CD4-positive, alpha-beta T cell (primary cell): ENCODE measurements at regions not wholly inside any gene's neighbourhood (a gene's known extent, or its start where the extent isn't known, plus 50 kb on each side); places are given as distances from the start of the nearest gene placed in this dataset.

Experiments used
- ATAC-seq: fragments of 200-7000 bp; cut with Tn5 transposase; one replicate; pipeline ENCODE4 v1.10.0; 2022; ENCODE audit warnings: mild to moderate bottlenecking; ENCODE audit not compliant: poor library complexity
- CTCF ChIA-PET: fragments of 350-600 bp; sonication (Branson Sonifier 250); formaldehyde crosslinking; loops from one replicate; lab custom pipeline; 2021; ENCODE audit warnings: antibody characterized with exemption, inconsistent platforms; lab: Charles Lee
- POLR2A ChIA-PET: fragments of 350-600 bp; sonication (Branson Sonifier 250); formaldehyde crosslinking; loops from one replicate; lab custom pipeline; 2021; ENCODE audit warnings: antibody characterized with exemption, inconsistent platforms; lab: Charles Lee
- DNase-seq, 14 experiments: peaks; one replicate each; pipeline ENCODE4 v3.0.0-alpha.2; 2013 to 2020; ENCODE audit warnings: mixed read lengths in 2 of 14
- H3K27ac ChIP-seq, 2 donors: one replicate each; pipeline versions ENCODE4 v1.5.1 to v1.7.0; 2013; ENCODE audit warnings: low read length in 2 of 2, low read depth in 1 of 2, mild to moderate bottlenecking in 1 of 2
- H3K27me3 ChIP-seq, 2 experiments: 1 replicate in 1 of 2; 2 replicates in 1 of 2; pipeline versions ENCODE4 v1.6.1 to v1.7.0; 2013; ENCODE audit warnings: low read length in 2 of 2, control low read depth in 1 of 2, mild to moderate bottlenecking in 1 of 2, moderate library complexity in 1 of 2; ENCODE audit not compliant: insufficient read depth in 2 of 2, control insufficient read depth in 1 of 2
- H3K36me3 ChIP-seq: one replicate; pipeline ENCODE4 v1.6.1; 2013; ENCODE audit warnings: low read length, control low read depth; ENCODE audit not compliant: insufficient read depth
- H3K4me1 ChIP-seq: one replicate; pipeline ENCODE4 v1.6.1; 2013; ENCODE audit warnings: low read length, control low read depth; ENCODE audit not compliant: insufficient read depth
- H3K4me3 ChIP-seq: one replicate; pipeline ENCODE4 v1.5.1; 2013; ENCODE audit warnings: mild to moderate bottlenecking, low read length, moderate library complexity
- H3K9me3 ChIP-seq, 2 experiments: 1 replicate in 1 of 2; 2 replicates in 1 of 2; pipeline versions ENCODE4 v1.6.1 to v1.7.0; 2013; ENCODE audit warnings: low read length in 2 of 2, mild to moderate bottlenecking in 2 of 2, control low read depth in 1 of 2, moderate library complexity in 1 of 2; ENCODE audit not compliant: control insufficient read depth in 1 of 2, insufficient read depth in 1 of 2
- H3K27ac Mint-ChIP-seq: one replicate; pipeline ENCODE4 v1.8.0; 2020; ENCODE audit warnings: mixed read lengths
- H3K27me3 Mint-ChIP-seq: one replicate; pipeline ENCODE4 v1.8.0; 2021; ENCODE audit warnings: mixed read lengths
- H3K36me3 Mint-ChIP-seq: one replicate; pipeline ENCODE4 v1.8.0; 2021; ENCODE audit warnings: low read depth, mixed read lengths
- H3K4me1 Mint-ChIP-seq: one replicate; pipeline ENCODE4 v1.8.0; 2021; ENCODE audit warnings: low read depth, mixed read lengths
- H3K4me3 Mint-ChIP-seq: one replicate; pipeline ENCODE4 v1.8.0; 2020; ENCODE audit warnings: mild to moderate bottlenecking, mixed read lengths
- H3K9me3 Mint-ChIP-seq: one replicate; pipeline ENCODE4 v1.8.0; 2020; ENCODE audit warnings: mixed read lengths
- intact Hi-C, 2 experiments: fragments of 100-400 bp; cut with DNase I in 1 of 2; cut with micrococcal nuclease in 1 of 2; formaldehyde crosslinking; loops; one replicate each; pipeline versions ENCODE4 v1.15.1 to v1.9.0; 2023 to 2025; cut with DNase I, micrococcal nuclease
- TF ChIP-seq, protein P1 (sequence below): fragments of 200-600 bp; IDR thresholded peaks from one replicate; pipeline ENCODE4 v1.8.0; 2022; ENCODE audit warnings: antibody characterized with exemption, mild to moderate bottlenecking

GRCh38 chr15:96406291-96406690 is 75.8 kb downstream of the NR2F2 start:
- Histone ChIP-seq H3K27ac (no peak overlapping the region), H3K4me1 (no peaks in the 10 kb centered on the region), H3K9me3 (peaks cover 0 to 24% of the 10 kb centered on the region in 2 experiments), H3K36me3 (no peaks in the 10 kb centered on the region), H3K4me3 (no peak overlapping the region), H3K27me3 (peaks cover 39 to 47% of the 10 kb centered on the region in 2 experiments)
- Mint-ChIP-seq H3K27me3 (peaks cover 68% of the 10 kb centered on the region), H3K4me1 (no peaks in the 10 kb centered on the region), H3K27ac (no peak overlapping the region), H3K4me3 (no peak overlapping the region), H3K36me3 (no peaks in the 10 kb centered on the region), H3K9me3 (no peaks in the 10 kb centered on the region)
- TF ChIP-seq, protein P1, sequence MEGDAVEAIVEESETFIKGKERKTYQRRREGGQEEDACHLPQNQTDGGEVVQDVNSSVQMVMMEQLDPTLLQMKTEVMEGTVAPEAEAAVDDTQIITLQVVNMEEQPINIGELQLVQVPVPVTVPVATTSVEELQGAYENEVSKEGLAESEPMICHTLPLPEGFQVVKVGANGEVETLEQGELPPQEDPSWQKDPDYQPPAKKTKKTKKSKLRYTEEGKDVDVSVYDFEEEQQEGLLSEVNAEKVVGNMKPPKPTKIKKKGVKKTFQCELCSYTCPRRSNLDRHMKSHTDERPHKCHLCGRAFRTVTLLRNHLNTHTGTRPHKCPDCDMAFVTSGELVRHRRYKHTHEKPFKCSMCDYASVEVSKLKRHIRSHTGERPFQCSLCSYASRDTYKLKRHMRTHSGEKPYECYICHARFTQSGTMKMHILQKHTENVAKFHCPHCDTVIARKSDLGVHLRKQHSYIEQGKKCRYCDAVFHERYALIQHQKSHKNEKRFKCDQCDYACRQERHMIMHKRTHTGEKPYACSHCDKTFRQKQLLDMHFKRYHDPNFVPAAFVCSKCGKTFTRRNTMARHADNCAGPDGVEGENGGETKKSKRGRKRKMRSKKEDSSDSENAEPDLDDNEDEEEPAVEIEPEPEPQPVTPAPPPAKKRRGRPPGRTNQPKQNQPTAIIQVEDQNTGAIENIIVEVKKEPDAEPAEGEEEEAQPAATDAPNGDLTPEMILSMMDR = no peak
- ChIA-PET CTCF (no interaction called here), POLR2A (no interaction called here)
- ATAC-seq = no peak
- DNase-seq = no peak
- intact Hi-C loops = no loop called here

DNA sequence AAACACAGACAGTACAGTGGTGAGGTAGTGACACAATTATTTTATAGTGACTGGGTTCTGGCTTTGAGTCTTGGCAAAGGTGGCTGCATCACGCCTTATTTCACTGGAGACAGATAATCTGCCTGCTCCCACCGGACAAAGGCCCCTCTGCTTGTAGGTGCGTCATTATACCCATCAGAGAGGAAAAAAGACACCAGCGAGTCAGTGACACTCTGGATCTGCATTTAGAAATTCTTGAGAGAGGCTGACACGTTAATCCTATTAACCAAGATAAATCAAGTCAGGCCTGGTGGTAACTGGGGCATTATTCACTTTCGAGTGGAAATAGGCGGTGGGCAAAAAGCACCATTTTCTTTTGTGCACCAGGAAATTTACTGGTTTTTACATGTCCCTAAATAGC is 76.2 kb downstream of the NR2F2 start:
- H3K27me3 Mint-ChIP-seq = peaks cover 72% of the 10 kb centered on the region
- DNase-seq (no peak), ATAC-seq (no peak)
- Histone ChIP-seq H3K36me3 (no peaks in the 10 kb centered on the region), H3K9me3 (peaks cover 0 to 24% of the 10 kb centered on the region in 2 experiments), H3K4me1 (no peaks in the 10 kb centered on the region), H3K27me3 (peaks cover 39 to 50% of the 10 kb centered on the region in 2 experiments), H3K4me3 (no peak overlapping the region), H3K27ac (no peak overlapping the region)
- H3K4me3 Mint-ChIP-seq = no peak overlapping the region
- H3K9me3 Mint-ChIP-seq = no peaks in the 10 kb centered on the region
- CTCF ChIA-PET = no interaction called here
- POLR2A ChIA-PET = no interaction called here
- no peak overlapping the region for H3K27ac Mint-ChIP-seq
- intact Hi-C loops = no loop called here
- TF ChIP-seq, protein P1 = no peak
- H3K4me1 Mint-ChIP-seq = no peaks in the 10 kb centered on the region
- H3K36me3 Mint-ChIP-seq = no peaks in the 10 kb centered on the region

- POLR2A ChIA-PET = no interaction called here
- TF ChIP-seq, protein P1 = no peak
- DNase-seq = no peak
- Histone ChIP-seq H3K9me3 (peaks cover 0 to 24% of the 10 kb centered on the region in 2 experiments), H3K4me3 (no peak overlapping the region), H3K27ac (no peak overlapping the region), H3K27me3 (peaks cover 44 to 58% of the 10 kb centered on the region in 2 experiments), H3K4me1 (no peaks in the 10 kb centered on the region), H3K36me3 (no peaks in the 10 kb centered on the region)
- CTCF ChIA-PET = no interaction called here
- Mint-ChIP-seq H3K27me3 (peaks cover 73% of the 10 kb centered on the region), H3K27ac (no peak overlapping the region), H3K36me3 (no peaks in the 10 kb centered on the region), H3K9me3 (no peaks in the 10 kb centered on the region), H3K4me3 (no peak overlapping the region), H3K4me1 (no peaks in the 10 kb centered on the region)
- ATAC-seq = no peak
- intact Hi-C loops = no loop called here
Measured at GRCh38 chr15:96407482-96407881, 77.0 kb downstream of the NR2F2 start.
